H1 (cell line): ENCODE measurements at regions not wholly inside any gene's neighbourhood (a gene's known extent, or its start where the extent isn't known, plus 50 kb on each side); places are given as distances from the start of the nearest gene placed in this dataset.

ENCODE experiments used
- BACH1 ChIP-seq: IDR thresholded peaks from 2 replicates; pipeline ENCODE4 v1.6.1; 2012; ENCODE audit warnings: low read length, improper control_type of control experiment
- E2F6 ChIP-seq: IDR thresholded peaks from 2 replicates; pipeline ENCODE4 v1.6.1; 2012; ENCODE audit warnings: inconsistent platforms
- EP300 ChIP-seq, 2 experiments: IDR thresholded peaks; 1 replicate in 1 of 2; 2 replicates in 1 of 2; pipeline ENCODE4 v1.6.1; 2011 to 2012; ENCODE audit warnings: low read depth in 2 of 2, low read length in 2 of 2, mild to moderate bottlenecking in 2 of 2, borderline replicate concordance in 1 of 2, inconsistent platforms in 1 of 2, moderate library complexity in 1 of 2
- EZH2 ChIP-seq: fragments of 200-600 bp; sonication (generic); IDR thresholded peaks from 2 replicates; pipeline ENCODE4 v1.7.1; 2012; ENCODE audit warnings: low read depth, mild to moderate bottlenecking, moderate library complexity, low read length, inconsistent platforms; ENCODE audit not compliant: severe bottlenecking
- FOSL1 ChIP-seq: IDR thresholded peaks from 2 replicates; pipeline ENCODE4 v1.6.1; 2011; ENCODE audit warnings: mild to moderate bottlenecking, low read depth, low read length, moderate library complexity; ENCODE audit not compliant: insufficient read depth
- JUN ChIP-seq: IDR thresholded peaks from 2 replicates; pipeline ENCODE4 v1.6.1; 2011; ENCODE audit warnings: low read depth, mild to moderate bottlenecking, improper control_type of control experiment, low read length
- KDM1A ChIP-seq: fragments of 200-600, 300-600 bp; sonication (generic); IDR thresholded peaks from 2 replicates; pipeline ENCODE4 v1.7.1; 2016; ENCODE audit warnings: mild to moderate bottlenecking, low read length, borderline replicate concordance
- MAX ChIP-seq: IDR thresholded peaks from 2 replicates; pipeline ENCODE4 v1.6.1; 2012; ENCODE audit warnings: inconsistent platforms
- NANOG ChIP-seq: IDR thresholded peaks from 2 replicates; pipeline ENCODE4 v1.6.1; 2011; ENCODE audit warnings: low read length, low read depth, mild to moderate bottlenecking, inconsistent platforms; ENCODE audit not compliant: insufficient read depth, poor library complexity, severe bottlenecking
- PHF8 ChIP-seq: fragments of 200-600 bp; sonication (generic); conservative IDR thresholded peaks from 2 replicates; pipeline ENCODE4 v1.7.1; 2012; ENCODE audit warnings: low read depth, mild to moderate bottlenecking, inconsistent platforms, low read length, moderate library complexity
- RAD21 ChIP-seq, 2 experiments: IDR thresholded peaks in 1 of 2; conservative IDR thresholded peaks in 1 of 2; 2 replicates each; pipeline ENCODE4 v1.6.1; 2011; ENCODE audit warnings: low read depth in 2 of 2, low read length in 2 of 2, improper control_type of control experiment in 1 of 2, inconsistent platforms in 1 of 2, mild to moderate bottlenecking in 1 of 2, moderate library complexity in 1 of 2
- RXRA ChIP-seq: IDR thresholded peaks from 2 replicates; pipeline ENCODE4 v1.6.1; 2011; ENCODE audit warnings: low read depth, mild to moderate bottlenecking, low read length, moderate library complexity; ENCODE audit not compliant: insufficient read depth
- SAP30 ChIP-seq: fragments of 300-600 bp; sonication (generic); IDR thresholded peaks from 2 replicates; pipeline ENCODE4 v1.7.1; 2012; ENCODE audit warnings: low read length, moderate library complexity, mild to moderate bottlenecking, inconsistent platforms; ENCODE audit not compliant: insufficient read depth, insufficient replicate concordance
- SIN3A ChIP-seq, 2 experiments: IDR thresholded peaks in 1 of 2; conservative IDR thresholded peaks in 1 of 2; 2 replicates each; pipeline ENCODE4 v1.6.1; 2011 to 2012; ENCODE audit warnings: low read length in 2 of 2, improper control_type of control experiment in 1 of 2, low read depth in 1 of 2, mild to moderate bottlenecking in 1 of 2
- SIX5 ChIP-seq: IDR thresholded peaks from 2 replicates; pipeline ENCODE4 v1.6.1; 2011; ENCODE audit warnings: mild to moderate bottlenecking, low read depth, low read length
- SP1 ChIP-seq: IDR thresholded peaks from 2 replicates; pipeline ENCODE4 v1.6.1; 2011; ENCODE audit warnings: low read depth, low read length
- SP2 ChIP-seq: IDR thresholded peaks from 2 replicates; pipeline ENCODE4 v1.6.1; 2012; ENCODE audit warnings: mild to moderate bottlenecking, low read length, inconsistent platforms
- TAF7 ChIP-seq: optimal IDR thresholded peaks from 2 replicates; pipeline ENCODE3; 2011; ENCODE audit warnings: low read depth, mild to moderate bottlenecking, inconsistent platforms, low read length, moderate library complexity, borderline replicate concordance
- YY1 ChIP-seq: IDR thresholded peaks from 2 replicates; pipeline ENCODE4 v1.6.1; 2011; ENCODE audit warnings: low read depth, mild to moderate bottlenecking, low read length
- TF ChIP-seq, protein P1 (sequence below): IDR thresholded peaks from 2 replicates; pipeline ENCODE4 v1.6.1; 2011; ENCODE audit warnings: low read length, improper control_type of control experiment

DNA sequence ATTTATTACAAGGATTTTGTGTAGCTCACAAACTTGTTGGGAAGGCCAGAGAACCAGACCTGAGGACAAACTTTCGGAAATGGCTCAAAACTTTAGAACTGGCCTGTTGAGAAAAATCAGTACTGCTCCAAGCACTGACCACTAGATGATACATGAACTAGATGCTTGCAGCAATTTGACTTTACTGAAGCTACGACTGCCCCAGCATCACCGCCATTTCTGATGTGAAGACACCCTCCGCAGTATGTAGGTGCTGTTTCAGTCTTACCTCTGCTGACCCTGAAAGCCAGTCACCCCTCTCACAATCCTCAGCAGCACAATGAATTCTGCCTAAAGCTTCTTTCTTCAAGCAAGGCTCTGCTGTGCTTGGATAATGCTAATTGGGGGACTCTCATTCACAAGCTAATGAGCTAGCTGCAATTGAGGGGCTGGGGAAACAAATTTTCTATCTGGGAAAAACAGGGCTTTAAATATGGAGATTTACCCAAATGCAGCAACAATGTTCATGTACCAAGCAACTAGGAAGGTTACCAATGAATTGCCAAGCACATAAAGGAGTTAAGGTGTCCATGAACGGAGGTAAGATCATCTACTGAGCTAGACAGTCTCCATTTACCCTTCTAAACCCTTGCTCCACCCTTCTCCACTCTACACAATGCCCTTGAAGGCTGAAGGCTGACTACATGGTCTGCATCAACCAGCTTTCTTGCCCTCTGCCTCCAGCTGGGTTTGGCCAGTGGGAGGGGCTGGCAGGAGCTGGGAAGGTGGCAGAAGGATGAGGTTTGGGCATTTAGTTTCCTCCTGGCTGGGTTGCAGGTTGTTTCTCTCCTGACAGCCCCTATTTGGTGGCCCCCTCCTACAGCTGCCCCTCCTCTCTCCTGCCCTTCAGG lies 53.2 kb upstream of the FSTL1 start (continued):
- TF ChIP-seq PHF8: no peak
- 0 out of 4 replicates have a peak, but pooled peaks of 1 of the 2 experiments have one; percentile 22 for TF ChIP-seq SIN3A (conservative IDR thresholded peaks at IDR 0.05 in 1 of 2, IDR thresholded peaks at IDR 0.05 in 1 of 2; ENCODE audit: low read depth in 1 of 2, low read length in 2 of 2)
- TF ChIP-seq YY1: peak; percentile 64
- no peak for TF ChIP-seq SIX5
- no peak for TF ChIP-seq EZH2
- no peak for TF ChIP-seq RXRA
- no peak for TF ChIP-seq E2F6
- TF ChIP-seq MAX: no peak
- TF ChIP-seq SAP30: no peak
- no peak; a peak in 1 of 4 replicates for TF ChIP-seq RAD21 (IDR thresholded peaks at IDR 0.05 in 1 of 2, conservative IDR thresholded peaks at IDR 0.05 in 1 of 2; ENCODE audit: low read depth in 2 of 2, low read length in 2 of 2)
- TF ChIP-seq TAF7: peak; percentile 46
- no peak for TF ChIP-seq FOSL1
- TF ChIP-seq EP300 (IDR thresholded peaks at IDR 0.05; ENCODE audit: borderline replicate concordance in 1 of 2, low read depth in 2 of 2, low read length in 2 of 2): no peak; a peak in 1 of 3 replicates
- no peak for TF ChIP-seq BACH1
- no peak for TF ChIP-seq NANOG
- TF ChIP-seq, protein P1, sequence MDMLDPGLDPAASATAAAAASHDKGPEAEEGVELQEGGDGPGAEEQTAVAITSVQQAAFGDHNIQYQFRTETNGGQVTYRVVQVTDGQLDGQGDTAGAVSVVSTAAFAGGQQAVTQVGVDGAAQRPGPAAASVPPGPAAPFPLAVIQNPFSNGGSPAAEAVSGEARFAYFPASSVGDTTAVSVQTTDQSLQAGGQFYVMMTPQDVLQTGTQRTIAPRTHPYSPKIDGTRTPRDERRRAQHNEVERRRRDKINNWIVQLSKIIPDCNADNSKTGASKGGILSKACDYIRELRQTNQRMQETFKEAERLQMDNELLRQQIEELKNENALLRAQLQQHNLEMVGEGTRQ: no peak
- TF ChIP-seq SP1: 0 out of 2 replicates have a peak, but pooled peaks have one; percentile 29
- TF ChIP-seq KDM1A: no peak
- no peak for TF ChIP-seq SP2
- TF ChIP-seq JUN: no peak
